HG02678 (cell line): ENCODE measurements at regions not wholly inside any gene's neighbourhood (a gene's known extent, or its start where the extent isn't known, plus 50 kb on each side); places are given as distances from the start of the nearest gene placed in this dataset.

Source experiments
- ATAC-seq: cut with Tn5 transposase; IDR thresholded peaks from one replicate; pipeline ENCODE4 v1.9.1; 2021; ENCODE audit warnings: mild to moderate bottlenecking, moderate library complexity; ENCODE audit not compliant: unreplicated experiment

DNA sequence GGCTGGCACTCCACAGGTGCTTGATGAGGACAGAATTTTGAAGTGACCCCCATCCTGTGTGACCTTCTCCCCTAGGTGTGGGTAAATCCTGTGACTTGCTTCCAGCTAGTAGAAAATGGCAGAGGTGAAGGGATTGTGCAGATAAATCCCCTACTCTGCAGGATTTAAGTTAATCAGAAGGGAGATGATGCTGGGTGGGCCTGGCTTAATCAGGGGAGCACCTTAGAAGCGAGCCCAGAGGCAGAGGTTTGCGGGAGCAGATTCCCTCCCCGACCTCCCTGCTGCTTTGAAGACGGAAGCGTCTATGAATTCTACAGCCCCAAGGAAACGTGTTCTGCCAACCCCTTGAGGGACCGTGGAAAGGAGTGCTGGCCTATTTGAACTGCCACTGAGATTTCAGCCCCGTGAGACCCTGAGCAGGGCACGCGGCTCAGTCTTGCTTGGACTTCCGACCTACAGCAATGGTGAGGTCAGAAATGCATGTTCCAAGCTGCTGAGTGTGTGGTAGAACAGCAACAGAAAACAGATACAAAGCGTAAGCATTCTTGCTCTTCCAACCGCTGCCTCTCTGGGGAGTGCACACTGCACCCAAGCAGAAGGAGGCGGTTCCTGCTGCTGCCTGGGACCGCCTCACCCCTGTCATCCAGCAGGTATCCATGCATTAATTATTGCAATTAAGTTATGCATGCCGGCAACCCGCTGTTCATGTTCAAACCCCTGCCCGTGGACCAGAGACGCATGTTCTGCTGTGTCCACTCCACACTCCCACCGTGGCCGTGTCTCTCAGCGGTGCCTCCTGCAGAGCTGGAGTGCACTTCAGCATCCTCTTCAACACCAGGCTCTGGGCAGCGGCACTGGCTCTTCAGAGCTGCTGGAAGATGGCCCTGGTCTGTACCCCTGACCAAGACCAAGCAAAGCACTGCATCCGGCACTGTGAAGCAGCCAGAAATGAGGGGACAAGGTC is 54.6 kb upstream of the RXRA start:
- ATAC-seq = no peak

DNA sequence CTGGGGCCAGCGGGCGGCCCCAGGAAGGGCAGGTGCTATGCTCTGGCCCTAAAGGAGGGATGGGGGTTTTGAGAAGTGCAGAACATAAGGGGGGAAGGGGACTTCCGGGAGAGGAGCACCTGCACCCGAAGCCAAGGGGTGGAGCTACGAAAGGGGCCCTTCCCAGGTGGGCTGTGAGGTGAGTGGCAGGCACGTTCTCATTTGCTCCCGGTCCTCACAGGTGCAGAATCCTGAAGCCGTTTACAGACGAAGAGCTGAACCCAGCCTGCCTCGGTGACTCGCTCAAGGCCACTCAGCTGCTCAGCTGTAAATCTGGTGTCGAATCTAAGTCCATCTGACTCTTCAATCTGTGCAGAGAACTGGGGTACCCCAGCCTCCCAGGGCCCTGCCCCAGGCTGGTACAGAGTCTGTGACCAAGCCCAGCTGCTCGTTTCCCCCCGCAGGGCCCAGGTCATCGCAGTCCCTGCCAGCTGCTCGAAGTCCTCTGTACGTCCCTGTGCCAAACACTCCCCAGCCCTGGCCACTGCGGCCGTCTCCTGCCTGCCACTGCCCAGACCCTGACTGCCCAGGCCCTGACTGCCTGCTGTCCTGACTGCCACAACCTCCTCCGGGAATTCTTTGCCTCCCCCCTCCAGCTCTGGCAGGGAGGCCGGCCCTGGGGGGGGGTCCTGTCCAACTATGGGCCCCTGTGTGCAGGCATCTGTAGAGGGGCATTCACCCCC is 53.8 kb upstream of the RXRA start:
- ATAC-seq = no peak

DNA sequence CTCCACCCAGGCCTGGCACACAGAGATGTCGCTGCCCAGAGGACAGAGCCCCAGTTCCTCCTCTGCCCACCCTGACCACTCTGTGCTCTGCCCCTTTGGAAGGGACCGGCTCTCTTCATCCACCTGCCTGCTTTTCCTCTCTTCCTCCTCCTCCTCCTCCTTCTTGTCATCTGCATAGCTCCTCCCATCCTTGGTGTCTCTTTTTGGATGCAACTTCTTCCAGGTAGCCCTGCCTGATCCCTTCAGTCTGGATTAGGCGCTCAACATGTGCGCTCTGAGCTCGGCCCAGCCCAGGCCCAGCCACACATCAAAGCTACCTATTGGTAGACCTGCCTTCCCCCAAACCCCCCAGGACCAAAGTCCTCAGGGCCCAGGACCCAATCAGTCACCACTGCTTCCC is 52.6 kb upstream of the RXRA start:
- no peak for ATAC-seq

DNA sequence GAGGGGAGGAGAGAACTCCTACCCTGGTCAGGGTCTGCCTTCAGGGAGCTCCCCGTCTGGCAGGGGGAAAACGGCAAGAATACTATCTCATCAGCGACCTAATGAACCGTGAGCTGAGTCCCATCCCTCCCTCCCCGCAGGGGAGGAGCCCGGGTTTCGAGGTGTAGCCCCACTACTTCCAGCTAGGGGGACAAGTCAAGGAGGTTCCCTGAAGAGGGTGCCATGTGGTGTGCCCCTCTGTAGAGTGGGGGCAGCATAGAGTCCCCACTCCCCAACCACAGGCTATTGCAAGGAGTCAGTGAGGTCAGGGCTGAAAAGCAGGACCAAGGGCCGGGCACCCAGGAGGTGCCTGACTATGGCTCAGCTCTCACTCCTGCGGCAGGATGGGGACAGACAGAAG is 50.9 kb upstream of the RXRA start:
- no peak for ATAC-seq

DNA sequence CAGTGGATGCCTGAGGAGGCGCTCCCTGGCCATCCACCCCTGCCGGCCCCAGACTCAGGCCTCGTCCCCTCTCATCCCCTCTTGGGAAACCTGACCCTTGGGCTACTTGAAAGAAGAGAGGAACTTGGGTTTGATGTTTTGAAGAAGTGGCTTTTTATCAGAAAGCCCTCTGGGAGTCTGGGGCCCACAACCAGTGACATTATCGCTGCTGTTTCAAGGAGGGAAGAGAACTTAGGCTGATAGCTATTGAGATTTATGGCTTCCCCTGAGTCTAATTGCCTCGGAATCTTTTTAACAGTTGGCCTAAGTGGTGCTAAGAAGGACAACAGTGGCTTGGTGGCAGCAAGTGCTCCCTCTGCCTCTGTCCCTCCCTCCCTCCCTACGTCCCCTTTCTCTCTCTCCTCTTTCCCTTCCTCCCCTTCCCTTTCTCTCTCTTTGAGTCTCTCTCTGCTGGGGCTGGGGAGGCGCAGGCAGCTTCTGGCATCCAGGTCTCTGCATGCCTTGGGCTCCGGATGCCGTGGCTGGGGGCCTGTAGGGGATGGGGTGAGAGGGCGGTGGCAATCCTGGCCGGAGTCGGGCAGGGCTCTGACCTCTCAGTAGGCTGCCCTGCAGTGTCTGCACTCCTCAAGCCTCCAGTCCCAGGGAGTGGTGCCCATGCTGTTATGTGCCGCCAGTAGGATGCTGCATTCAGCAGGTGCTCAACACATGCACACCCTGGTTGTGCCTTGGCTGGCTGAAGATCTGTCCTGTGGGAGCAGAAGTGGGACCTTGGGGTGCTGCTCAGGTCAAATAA is 49.6 kb upstream of the RXRA start:
- ATAC-seq = no peak
